ENCODE measurements at regions not wholly inside any gene's neighbourhood (a gene's known extent, or its start where the extent isn't known, plus 50 kb on each side); places are given as distances from the start of the nearest gene placed in this dataset.

DNA sequence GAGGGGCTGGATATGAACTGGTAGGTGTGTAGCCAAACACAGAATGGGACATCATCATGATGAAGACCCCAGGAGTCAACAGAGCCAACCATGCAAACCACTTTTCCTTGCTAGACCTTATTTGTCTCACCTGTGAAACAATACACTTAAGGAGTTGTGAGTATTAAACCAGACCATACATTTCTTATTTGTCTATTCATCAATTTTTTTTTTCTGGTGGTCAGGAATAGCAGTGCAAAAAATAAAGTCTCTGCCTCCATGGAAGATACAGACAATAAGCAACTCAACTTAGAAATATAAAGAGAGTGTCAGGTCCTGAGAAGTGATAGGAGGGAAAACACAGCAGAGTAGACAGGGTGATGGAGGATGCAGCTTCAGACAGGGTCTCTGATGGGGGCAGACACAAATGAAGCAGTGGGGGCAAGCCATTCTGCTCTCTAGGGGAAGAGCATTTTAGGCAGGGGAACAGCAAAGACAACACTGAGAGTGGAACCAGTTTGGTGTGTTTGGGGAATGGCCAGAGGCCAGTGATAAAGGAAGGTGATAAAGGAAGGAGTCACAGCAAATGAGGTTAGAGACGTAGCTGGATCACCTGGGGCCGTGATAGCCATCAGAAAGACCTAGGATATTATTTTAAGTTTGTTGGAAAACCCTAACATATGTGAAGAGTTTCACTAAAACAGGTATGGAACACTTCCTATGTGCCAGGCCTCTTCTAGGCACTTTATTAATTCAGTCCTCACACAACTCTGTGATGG lies 256.2 kb downstream of the MAN2A1 start:
- no peak for FAIRE-seq

DNA sequence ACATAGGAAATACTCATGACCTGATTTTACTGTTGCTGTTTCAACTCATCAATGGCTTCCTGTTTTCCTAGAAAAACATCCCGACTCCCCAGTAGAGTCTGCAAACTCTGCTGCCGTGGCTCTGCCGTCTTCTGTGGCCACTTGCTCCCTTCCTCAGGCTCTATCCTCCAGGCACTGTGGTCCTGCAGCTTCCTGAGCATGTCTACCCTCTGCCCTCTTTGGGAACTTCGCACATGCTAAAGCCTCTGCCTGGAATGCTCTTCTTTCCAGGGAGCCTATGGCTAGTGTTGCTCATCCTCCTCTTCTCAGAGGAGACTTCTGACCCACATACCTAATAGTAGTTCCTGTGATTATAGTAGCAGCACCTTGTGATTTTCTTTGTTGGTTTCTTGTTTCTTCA lies 256.9 kb downstream of the MAN2A1 start:
- FAIRE-seq, result no peak

DNA sequence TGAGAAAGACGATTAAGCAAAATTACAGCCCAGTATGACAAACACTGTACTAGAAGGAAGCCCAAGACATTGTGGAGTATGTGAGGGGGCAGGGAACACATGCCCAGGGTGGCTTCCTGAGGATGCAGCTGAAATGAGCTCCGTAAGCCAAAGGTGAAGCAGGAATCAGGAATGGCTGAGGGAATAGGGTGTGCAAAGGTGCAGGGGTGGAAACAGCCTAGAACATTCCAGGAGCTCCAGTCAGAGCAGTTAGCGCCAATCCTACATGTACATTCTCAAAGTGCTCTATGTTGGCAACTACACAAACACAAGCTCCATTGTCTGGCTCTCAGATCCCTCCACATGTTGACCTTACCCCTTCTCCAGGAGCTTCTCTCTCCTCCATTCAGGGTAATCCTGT lies 257.9 kb downstream of the MAN2A1 start:
- FAIRE-seq, result no peak

DNA sequence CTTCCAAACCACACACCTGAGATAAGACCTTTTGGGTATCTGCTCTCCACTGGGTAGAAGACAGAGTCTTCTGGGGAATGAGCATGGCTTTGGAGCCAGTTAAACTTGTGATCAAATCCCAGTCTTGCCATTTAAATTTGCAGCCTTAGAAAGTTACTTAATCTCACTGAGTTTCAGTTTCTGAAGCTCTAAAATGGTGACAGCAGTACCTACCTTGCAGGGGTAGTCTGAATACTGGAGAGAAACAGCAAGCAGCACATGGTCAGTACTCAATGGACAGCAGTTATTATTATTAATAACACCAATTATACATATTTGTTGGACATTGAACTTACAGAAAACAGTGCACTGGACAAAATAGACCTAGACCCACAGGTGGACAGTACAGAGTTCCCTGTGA lies 260.9 kb downstream of the MAN2A1 start:
- no peak for FAIRE-seq

DNA sequence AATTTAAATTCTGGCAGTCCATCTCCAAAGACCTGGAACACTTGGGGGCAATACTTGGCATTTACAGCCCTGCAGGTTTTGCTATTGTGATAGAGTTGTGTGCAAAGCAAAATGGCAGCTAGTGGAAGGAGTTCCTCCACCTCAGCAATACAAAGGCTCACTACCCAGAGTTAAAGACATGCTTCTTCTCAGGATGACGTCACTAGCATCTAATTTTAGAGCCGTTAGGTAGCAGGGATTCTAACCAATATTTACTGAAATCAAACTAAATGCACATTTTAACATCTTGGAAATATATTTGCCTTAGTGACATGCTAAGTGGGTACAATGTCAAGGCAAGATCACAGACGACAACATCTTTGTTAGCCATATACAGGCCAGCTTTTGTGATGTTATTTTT lies 261.6 kb downstream of the MAN2A1 start:
- FAIRE-seq, result no peak

DNA sequence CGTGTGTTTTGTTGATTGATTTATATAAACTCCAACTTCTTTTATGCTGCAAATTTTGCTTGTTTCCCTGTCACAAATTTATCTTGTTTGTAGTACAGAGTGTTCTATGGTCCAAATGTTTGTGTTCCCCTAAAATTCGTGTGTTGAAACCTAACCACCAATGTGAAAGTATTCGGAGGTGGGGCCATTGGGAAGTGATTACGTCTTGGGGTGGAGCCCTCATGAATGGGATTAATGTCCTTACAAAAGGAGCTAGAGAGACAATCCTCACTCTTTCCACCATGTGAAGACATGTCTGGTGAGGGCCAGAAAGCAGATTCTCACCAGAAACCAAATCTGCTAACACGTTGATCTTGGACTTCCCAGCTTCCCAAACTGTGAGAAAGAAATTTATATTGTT lies 262.0 kb downstream of the MAN2A1 start:
- no peak for FAIRE-seq

DNA sequence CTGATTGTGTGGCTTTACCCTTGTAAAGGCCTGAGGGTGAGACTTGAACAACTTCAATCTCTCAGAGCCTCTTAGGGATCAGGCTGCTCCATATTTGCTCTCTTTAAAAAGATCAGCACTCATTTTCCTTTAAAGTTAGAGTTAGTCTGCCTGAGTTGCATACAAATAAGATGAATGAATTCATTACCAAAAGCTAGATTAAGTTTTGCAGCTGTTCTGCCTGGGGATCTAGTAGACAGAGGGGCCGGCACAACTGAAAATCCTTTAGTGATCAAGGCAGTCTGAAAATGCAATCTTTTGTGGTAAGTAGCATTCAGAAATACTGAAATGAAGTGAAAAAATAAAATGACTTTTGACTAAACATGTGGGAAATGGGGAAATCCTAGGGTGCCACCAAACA lies 264.0 kb downstream of the MAN2A1 start:
- no peak for FAIRE-seq

DNA sequence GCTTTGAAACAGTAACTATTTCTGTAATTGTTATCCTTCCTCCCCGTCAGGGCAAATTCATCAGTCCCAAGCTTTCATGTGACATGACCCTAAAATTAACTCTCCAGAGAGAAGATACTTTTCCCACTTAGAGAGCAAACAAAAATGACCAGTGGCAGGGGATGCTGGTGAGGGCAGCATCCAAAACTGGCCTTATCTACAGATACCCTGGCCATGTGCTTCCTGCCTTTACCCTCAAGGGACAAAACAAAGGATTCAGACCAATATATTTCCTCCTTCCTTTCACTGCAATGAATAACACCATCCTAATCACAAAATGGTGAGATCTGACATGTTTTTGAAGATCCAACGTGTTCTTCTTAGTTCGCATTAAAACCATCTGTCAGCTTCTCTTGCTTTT lies 267.2 kb downstream of the MAN2A1 start:
- no peak for FAIRE-seq

DNA sequence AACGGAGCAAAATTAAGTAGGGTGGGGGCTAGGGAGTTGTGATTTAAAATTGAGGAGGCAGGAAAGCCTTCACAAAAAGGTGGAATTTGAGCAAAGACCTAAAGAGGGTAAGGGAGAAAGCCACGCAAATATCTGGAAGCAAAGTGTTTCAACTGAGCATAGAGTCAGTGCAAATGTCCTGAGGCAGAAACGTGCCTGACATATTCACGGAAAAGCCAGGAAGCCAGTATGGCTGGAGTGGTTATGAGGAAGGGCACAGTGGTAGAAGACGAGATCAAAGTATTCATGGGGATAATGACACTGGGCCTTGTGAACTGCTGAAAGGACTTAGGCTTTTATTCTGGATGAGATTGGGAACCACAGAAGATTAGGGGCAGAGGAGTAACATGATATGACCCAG lies 268.4 kb downstream of the MAN2A1 start:
- no peak for FAIRE-seq

DNA sequence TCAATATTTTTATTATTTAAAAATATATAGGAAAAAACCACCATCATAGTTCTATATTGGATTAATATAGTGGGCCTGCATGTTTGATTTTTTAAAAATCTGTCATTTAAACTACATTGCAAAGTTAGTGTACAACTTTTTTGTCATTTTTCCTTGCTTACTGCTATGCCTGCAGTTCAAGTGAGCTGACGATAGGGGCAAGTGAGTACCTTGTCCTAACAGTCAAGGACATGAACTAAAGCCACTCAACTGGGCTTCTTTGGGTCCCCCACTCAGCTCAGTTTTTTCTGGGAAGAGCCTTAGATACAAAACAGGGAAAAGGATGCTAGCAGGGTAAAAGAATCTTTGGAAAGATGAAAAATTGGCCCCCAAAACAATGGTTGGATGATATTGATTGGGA lies 269.9 kb downstream of the MAN2A1 start:
- no peak for FAIRE-seq

DNA sequence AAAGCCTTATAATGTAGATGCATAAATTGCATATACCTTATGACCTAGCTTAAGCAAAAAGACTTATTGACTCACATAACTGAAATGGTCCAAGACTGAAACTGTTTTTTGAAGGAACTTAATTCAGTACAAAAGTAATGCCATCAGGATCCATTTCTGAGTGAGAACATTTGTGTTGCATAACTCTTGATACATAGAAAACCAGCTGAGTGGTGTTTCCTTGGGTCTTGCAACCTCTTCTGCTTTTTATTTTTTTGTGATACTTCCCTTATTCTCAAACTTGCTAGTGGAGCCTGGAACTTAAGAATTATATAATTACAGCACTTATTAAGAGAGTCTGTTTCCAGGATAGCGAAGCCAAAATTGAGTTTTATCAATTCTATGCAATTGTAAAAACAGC lies 272.0 kb downstream of the MAN2A1 start:
- FAIRE-seq, result no peak

DNA sequence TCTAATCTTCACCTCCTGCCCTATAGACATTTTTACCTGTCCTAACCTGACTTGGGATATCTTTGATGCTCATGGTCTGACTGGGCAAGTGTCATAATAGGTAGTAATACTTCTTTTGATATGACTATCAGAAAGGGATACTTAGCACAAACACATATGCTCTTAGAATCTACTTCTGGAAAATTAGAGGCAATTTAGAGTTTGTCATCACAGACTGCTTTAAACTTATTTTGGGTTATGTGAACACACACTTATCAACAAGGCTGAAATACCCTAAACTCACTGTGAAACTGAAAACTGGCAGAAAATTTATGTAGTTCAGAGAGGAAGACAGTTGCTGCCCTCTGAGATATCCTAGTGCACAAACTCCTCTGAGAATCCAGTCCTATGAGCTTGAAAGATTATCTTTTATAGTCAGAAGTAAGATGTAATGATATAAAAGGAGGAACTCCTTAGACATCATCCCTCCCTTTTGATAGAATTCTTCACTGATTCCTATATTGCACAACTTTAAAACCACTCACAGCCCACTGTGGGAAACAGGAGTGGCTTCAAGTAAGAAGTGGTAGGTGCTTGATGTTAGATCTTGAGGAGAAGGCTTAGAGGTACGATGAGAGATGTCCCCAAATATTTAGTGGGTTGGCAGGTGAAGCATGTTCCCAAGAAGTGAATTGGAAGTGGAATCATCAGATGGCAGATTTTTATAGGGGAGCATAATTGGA lies 273.3 kb downstream of the MAN2A1 start:
- no peak for FAIRE-seq

DNA sequence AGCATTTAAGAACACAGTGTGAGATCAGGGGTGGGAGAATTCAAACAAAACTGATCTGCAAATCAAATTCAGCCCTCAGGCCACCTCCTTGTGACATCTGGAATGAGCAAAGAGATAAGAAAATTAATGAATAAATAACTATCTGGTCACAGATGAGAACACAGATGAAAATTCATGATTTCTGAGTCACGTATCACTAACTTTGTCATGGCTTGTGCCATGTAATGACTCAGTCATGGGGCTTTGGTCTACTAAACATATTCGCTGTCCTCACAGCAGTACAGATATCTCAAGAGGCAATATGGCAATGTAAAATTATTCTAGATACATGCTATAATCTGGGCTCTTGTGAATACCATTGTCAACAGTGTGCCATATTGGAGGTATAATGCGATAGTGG lies 274.4 kb downstream of the MAN2A1 start:
- no peak for FAIRE-seq

DNA sequence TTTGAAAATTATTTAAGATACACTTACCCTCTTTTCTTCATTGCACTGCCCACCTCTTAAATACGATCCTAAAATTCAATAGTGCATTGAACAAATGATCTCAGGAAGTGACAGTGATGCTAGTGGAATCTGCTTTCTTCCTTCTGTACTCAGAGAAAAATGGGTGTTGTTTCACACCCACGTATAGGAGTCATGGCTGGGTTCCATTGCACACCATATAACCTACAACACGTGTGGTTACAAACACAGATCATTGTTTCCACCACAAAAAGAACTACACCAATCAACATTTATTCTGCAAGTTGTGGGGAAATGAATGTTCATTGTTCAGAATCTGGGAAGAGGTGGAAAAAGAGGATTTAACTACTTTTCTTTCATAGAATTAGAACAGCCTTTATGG lies 275.9 kb downstream of the MAN2A1 start:
- FAIRE-seq, result no peak

DNA sequence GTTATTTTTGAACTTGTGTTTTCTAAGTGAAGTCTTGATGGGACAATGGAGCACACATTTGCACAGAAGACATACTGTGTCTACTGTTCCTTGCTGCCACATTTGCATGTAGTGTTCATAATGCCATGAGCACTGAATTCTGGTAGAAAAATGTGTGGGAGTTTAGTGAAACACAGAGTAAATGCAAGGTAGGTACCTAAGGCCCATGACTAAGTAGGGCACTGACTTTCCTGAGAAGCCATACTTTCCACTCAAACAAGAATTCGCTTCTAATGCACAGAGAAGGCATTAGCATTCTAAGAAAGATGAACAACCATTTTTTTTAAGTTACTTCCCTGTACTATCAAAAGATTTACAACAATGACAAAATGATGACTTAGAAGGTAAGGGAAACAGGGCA lies 282.2 kb downstream of the MAN2A1 start:
- FAIRE-seq, result no peak

DNA sequence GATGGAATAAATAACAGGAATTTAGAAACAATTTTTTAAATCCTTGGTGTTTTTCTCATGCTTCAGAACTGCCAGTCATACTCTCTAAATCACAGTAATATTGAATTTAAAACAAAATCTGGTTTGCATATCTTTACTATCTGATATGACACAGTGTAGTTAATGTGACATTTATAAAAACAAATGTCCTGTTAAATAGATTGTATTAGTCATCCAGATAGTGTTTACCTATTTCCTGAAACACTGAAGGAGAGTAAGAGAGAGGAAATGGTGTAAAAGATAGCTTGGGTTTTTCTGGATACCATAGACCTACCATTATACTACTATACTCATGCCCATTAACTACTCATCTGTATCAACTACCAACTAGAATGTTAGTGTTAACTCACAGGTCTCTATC lies 292.3 kb downstream of the MAN2A1 start:
- FAIRE-seq, result no peak

DNA sequence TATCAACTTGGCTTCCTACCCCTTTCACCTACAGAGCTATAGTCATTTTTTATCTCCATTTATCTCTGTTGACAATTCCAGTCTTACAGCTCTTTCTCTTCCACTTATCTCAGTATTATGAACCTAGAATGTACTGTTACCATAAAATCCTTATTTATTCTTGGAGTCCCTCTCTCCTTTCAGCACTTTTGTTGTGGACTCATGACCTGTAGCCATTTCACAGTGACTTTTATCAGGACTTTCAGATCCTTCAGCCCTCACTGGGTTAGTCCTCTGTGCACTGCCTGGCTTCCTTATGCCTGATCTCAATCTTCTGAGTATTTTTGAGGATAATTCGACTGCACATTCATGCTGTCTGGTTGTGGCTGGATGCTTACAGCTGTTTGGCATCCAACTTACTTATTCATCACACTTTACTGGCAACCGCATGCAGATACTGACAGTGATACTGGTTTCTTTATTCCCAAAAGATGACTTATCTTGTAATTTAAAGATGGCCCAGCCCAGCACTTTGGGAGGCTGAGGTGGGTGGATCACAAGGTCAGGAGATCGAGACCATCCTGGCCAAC lies 293.3 kb downstream of the MAN2A1 start:
- no peak for FAIRE-seq

DNA sequence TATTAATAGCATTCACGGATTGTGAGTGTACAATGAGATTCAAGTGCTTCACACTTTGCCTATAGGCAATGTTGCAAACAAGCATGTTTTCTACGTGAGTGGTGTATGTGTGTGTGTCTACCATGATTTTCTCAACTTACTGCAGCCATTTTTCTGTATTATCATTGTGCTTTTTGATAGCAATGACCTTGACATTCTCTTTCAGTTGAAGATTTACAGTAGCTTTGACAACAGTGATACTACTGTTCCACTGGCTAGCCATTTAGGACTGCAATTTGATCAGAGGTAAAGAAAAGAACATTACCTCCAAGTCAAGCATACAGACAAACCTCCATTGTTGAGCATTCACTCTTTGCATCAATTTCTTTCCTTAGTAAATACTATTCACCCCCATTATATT lies 297.0 kb downstream of the MAN2A1 start:
- no peak for FAIRE-seq

DNA sequence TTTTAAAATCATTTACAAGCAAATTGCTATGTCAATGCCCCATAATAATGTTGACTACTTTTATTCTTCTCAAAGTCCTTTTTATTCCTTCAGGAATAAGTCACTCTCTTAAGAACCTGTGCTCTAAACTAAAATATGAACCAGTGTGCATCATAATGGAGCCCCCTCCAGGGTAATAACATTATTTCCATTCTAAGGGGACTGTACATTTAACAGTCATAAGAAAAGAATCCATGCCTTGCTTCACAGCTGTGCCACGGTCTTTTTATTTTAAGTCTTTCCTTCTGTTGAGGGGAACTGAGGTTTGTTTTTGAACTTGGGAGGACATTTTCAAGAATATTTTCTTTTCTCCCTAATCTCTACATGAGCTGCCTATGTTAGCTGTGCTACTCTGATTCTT lies 297.6 kb downstream of the MAN2A1 start:
- FAIRE-seq, result no peak

DNA sequence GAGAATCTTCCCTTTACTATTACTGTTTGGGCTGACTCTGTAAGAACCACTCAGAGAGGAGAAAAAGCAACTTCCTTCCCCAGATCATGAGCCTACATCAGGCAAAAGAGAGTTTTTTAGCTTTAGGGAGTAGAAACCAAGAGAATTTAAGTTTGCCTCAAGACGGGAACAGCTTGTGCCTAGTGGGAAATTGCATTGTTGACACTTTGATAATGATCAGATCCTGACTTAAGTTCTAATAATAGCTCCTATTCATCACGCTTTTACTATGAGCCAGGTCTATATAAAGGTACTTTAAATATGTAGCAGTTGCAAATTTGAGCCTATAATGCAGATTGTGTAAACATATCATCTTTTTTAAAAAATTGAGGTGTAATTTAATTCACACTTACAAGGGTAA lies 298.2 kb downstream of the MAN2A1 start:
- FAIRE-seq, result no peak

DNA sequence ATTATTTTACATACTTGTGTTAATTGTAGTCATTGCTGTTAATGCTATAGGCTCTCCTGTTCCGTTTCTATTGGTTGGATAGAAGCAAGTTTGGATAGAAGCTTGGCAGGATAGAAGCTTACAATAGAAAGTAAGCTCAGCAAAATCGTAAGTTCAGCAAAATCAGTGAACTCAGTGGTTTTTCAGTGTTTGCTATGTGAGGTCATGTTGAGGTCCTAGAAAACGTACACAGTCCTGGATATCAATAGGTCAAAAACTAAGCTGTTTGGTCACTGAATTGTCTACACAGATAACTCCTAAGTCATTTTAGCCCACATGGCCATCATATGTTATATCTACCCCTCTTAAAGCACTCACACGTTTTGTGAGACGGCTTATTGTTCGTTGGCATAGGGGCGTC lies 299.4 kb downstream of the MAN2A1 start:
- FAIRE-seq, result no peak

DNA sequence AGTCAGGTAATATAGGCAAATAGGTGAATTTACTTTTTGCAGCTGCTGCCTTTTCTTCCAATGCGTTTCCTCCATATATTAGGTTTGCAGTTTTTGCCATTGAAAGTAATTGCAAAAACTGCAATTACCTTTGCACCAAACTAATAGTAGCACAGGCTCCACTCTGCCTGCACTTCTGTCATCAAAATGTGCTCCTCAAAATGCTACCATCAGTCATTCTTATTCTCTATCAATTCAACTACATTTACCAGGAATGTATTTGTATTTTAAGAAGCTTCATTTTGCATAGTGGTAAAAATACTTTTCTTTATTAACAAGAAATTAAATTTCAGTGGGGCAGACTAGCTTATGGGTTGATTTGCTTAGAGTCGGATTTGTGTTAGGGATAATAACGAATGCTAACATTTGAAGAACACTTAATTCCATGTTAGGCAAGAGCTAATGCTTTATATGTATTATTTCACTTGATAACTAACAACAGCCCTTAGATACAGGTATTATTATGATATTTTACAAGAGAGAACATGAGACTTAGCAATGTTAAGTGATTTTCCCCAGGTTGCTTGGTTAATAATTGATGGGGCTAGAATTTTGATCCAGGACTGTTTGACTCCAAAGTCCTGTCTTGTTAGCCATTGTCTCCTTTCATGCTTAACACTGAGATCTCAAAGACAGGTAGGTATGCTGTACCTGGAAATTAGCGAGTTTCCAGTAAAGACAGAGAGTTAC lies 300.4 kb downstream of the MAN2A1 start:
- no peak for FAIRE-seq

DNA sequence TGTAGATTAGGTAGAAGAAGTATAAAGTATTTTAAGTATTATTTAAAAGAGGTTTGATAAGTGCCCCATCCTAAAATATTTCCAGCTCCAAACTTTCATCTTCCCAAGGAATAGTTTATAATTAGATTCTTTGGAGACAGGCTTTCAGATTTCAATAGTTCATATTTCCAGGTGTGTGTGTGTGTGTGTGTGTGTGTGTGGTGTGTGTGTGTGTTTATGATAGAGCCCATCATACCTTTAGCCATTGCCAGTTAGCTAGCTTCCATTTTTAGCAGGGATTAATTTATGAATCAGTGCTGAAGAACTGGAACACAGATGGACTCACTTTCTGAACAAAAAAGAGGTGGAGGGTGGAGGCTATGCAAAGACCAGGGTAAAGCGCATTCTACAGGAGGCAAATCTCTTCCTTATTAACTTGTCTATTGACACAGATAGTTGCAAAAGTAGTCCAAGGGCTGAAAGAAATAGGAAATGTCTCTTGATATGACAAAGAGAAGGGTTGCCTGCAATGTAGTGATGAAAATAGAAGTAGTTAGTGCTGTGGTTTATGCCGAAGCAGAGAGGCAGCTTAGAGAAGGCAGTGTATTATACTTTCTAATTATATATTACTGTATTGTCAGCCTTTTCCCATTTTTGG lies 301.1 kb downstream of the MAN2A1 start:
- FAIRE-seq, result no peak
